ENCODE measurements at regions not wholly inside any gene's neighbourhood (a gene's known extent, or its start where the extent isn't known, plus 50 kb on each side); places are given as distances from the start of the nearest gene placed in this dataset.
"Not testable (repeated sequence)": the region's sequence is repeated elsewhere in the genome, so short reads cannot be mapped to it uniquely, and the experiment has no call there.

GRCh38 chr4:126192506-126192905, 877.8 kb downstream of the FAT4 start:
- no peaks in the 10 kb centered on the region for H3K36me3 ChIP-seq
- no peak for DNase-seq
- H3K27me3 ChIP-seq, result no peaks in the 10 kb centered on the region
- H3K4me1 ChIP-seq, result no peaks in the 10 kb centered on the region
- no peak overlapping the region for H3K4me3 ChIP-seq
- H3K27ac ChIP-seq, result no peak overlapping the region
- TF ChIP-seq CTCF (IDR thresholded peaks at IDR 0.05), result no peak
- TF ChIP-seq POLR2A (IDR thresholded peaks at IDR 0.05), result no peak
- no peaks in the 10 kb centered on the region for H3K9me3 ChIP-seq

GRCh38 chr4:126201251-126202138, 886.7 kb downstream of the FAT4 start:
- H3K36me3 ChIP-seq, H3K27me3 ChIP-seq, H3K27ac ChIP-seq, H3K4me3 ChIP-seq, H3K4me1 ChIP-seq, H3K9me3 ChIP-seq: not testable (repeated sequence)
- DNase-seq, result peak in 1 of 3 donors; percentile 42

- Histone ChIP-seq H3K27me3 (no peaks in the 10 kb centered on the region), H3K4me3 (no peak overlapping the region), H3K27ac (no peak overlapping the region), H3K4me1 (no peaks in the 10 kb centered on the region), H3K9me3 (no peaks in the 10 kb centered on the region), H3K36me3 (no peaks in the 10 kb centered on the region)
- TF ChIP-seq POLR2A (IDR thresholded peaks at IDR 0.05) (no peak), CTCF (IDR thresholded peaks at IDR 0.05) (no peak)
- DNase-seq, result no peak
Observed at GRCh38 chr4:126202226-126202625, 887.5 kb downstream of the FAT4 start.

- Histone ChIP-seq H3K4me1 (no peaks in the 10 kb centered on the region), H3K9me3 (peaks cover 0 to 4% (median 0%) of the 10 kb centered on the region in 4 donors), H3K36me3 (no peaks in the 10 kb centered on the region), H3K27ac (no peak overlapping the region), H3K4me3 (no peak overlapping the region), H3K27me3 (no peaks in the 10 kb centered on the region)
- DNase-seq, result no peak
- TF ChIP-seq CTCF (IDR thresholded peaks at IDR 0.05) (no peak), POLR2A (IDR thresholded peaks at IDR 0.05) (no peak)
Observed at GRCh38 chr4:126207910-126208309, 893.2 kb downstream of the FAT4 start.

GRCh38 chr4:126209147-126209546, 894.4 kb downstream of the FAT4 start:
- Histone ChIP-seq H3K27me3 (no peaks in the 10 kb centered on the region), H3K27ac (no peak overlapping the region), H3K4me1 (no peaks in the 10 kb centered on the region), H3K36me3 (no peaks in the 10 kb centered on the region), H3K9me3 (peaks cover 0 to 4% (median 0%) of the 10 kb centered on the region in 4 donors), H3K4me3 (no peak overlapping the region)
- no peak for DNase-seq
- TF ChIP-seq CTCF (IDR thresholded peaks at IDR 0.05) (no peak), POLR2A (IDR thresholded peaks at IDR 0.05) (no peak)

- Histone ChIP-seq H3K9me3 (no peaks in the 10 kb centered on the region), H3K36me3 (no peaks in the 10 kb centered on the region), H3K4me1 (no peaks in the 10 kb centered on the region), H3K27me3 (no peaks in the 10 kb centered on the region), H3K27ac (no peak overlapping the region), H3K4me3 (no peak overlapping the region)
- no peak for DNase-seq
- TF ChIP-seq POLR2A (IDR thresholded peaks at IDR 0.05) (no peak), CTCF (IDR thresholded peaks at IDR 0.05) (no peak)
Observed at GRCh38 chr4:126213996-126214395, 899.2 kb downstream of the FAT4 start.

Data from Peyer's patch (tissue), 4 donors.